Mucosa of stomach (tissue), 1 donor: ENCODE measurements at regions not wholly inside any gene's neighbourhood (a gene's known extent, or its start where the extent isn't known, plus 50 kb on each side); places are given as distances from the start of the nearest gene placed in this dataset.
"Not testable (repeated sequence)": the region's sequence is repeated elsewhere in the genome, so short reads cannot be mapped to it uniquely, and the experiment has no call there.

ENCODE experiments used
- H3K27me3 ChIP-seq: one replicate; pipeline ENCODE4 v1.7.0; 2013; ENCODE audit warnings: mild to moderate bottlenecking, low read length; ENCODE audit not compliant: control insufficient read depth, insufficient read depth
- H3K36me3 ChIP-seq: one replicate; pipeline ENCODE4 v1.7.0; 2013; ENCODE audit warnings: low read length; ENCODE audit not compliant: control insufficient read depth, insufficient read depth
- H3K4me1 ChIP-seq: one replicate; pipeline ENCODE4 v1.7.0; 2013; ENCODE audit warnings: mild to moderate bottlenecking, low read length; ENCODE audit not compliant: control insufficient read depth, insufficient read depth
- H3K4me3 ChIP-seq: one replicate; pipeline ENCODE4 v1.7.0; 2013; ENCODE audit warnings: low read length
- H3K9ac ChIP-seq: one replicate; pipeline ENCODE4 v1.7.0; 2013; ENCODE audit warnings: mild to moderate bottlenecking, low read length, moderate library complexity
- H3K9me3 ChIP-seq: one replicate; pipeline ENCODE4 v1.7.0; 2013; ENCODE audit warnings: mild to moderate bottlenecking, low read length, moderate library complexity; ENCODE audit not compliant: control insufficient read depth
- donor health status: Pancreatic carcinoma.

GRCh38 chr2:226283796-226284195 lies 515.8 kb downstream of the IRS1 start:
- H3K4me1 ChIP-seq = no peaks in the 10 kb centered on the region

GRCh38 chr2:226282151-226282550 lies 517.5 kb downstream of the IRS1 start:
- no peak overlapping the region for H3K4me3 ChIP-seq
- H3K9me3 ChIP-seq = no peaks in the 10 kb centered on the region
- H3K36me3 ChIP-seq = no peaks in the 10 kb centered on the region
- no peak overlapping the region for H3K9ac ChIP-seq
- H3K4me1 ChIP-seq = no peaks in the 10 kb centered on the region
- H3K27me3 ChIP-seq = no peaks in the 10 kb centered on the region

More at GRCh38 chr2:226283796-226284195, 515.8 kb downstream of the IRS1 start:
- H3K9me3 ChIP-seq = no peaks in the 10 kb centered on the region
- no peak overlapping the region for H3K9ac ChIP-seq
- no peak overlapping the region for H3K4me3 ChIP-seq
- H3K27me3 ChIP-seq = no peaks in the 10 kb centered on the region
- no peaks in the 10 kb centered on the region for H3K36me3 ChIP-seq

- H3K27me3 ChIP-seq, H3K9ac ChIP-seq, H3K4me3 ChIP-seq, H3K36me3 ChIP-seq, H3K4me1 ChIP-seq, H3K9me3 ChIP-seq: not testable (repeated sequence)
Observed at GRCh38 chr2:226280136-226280535, 519.5 kb downstream of the IRS1 start.

DNA sequence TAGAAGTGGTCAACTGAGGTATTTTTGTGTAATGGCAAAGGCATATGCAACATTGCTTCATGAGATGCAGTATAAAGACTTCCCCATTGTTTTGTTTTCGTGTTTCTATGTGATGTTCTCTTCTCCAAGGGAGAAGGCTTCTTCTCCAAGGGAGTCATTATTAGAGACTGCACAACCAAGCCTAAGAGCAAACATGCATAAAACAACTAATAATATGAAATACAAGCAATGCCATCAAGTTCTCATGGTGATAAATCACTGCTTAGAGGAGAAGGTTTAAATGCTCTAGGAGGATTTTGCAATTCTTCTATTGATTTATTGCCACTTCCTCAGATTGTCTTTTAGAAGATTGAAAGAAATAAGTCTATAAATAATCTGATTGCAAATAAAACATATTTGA lies 524.4 kb downstream of the IRS1 start:
- Histone ChIP-seq H3K27me3 (no peaks in the 10 kb centered on the region), H3K4me1 (no peaks in the 10 kb centered on the region), H3K4me3 (no peak overlapping the region), H3K9ac (no peak overlapping the region), H3K36me3 (no peaks in the 10 kb centered on the region), H3K9me3 (no peaks in the 10 kb centered on the region)

GRCh38 chr2:226274143-226274542 lies 525.5 kb downstream of the IRS1 start:
- no peaks in the 10 kb centered on the region for H3K36me3 ChIP-seq
- no peak overlapping the region for H3K9ac ChIP-seq
- no peaks in the 10 kb centered on the region for H3K9me3 ChIP-seq
- H3K4me3 ChIP-seq = no peak overlapping the region
- H3K27me3 ChIP-seq = no peaks in the 10 kb centered on the region
- H3K4me1 ChIP-seq = no peaks in the 10 kb centered on the region

DNA sequence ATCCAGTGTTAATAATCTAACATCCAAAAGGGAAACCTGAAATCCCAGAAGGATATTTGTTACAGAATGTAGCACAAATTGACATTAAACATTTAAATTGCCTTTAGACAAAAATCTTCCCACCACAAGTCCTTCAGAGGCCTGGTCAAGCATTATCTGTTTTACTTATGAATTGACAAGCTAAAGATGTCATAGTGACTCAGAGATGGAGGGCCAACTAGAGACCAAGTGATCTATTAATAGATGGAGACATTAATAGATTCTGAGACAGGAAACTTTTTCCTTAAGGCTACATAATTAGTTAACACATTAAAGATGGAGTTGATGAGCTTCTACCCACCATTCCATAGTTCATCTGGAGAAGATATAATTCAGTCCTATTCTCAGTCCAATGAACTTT lies 526.2 kb downstream of the IRS1 start:
- H3K4me3 ChIP-seq = no peak overlapping the region
- H3K36me3 ChIP-seq = no peaks in the 10 kb centered on the region
- no peaks in the 10 kb centered on the region for H3K9me3 ChIP-seq
- no peaks in the 10 kb centered on the region for H3K27me3 ChIP-seq
- no peak overlapping the region for H3K9ac ChIP-seq
- H3K4me1 ChIP-seq = no peaks in the 10 kb centered on the region

- Histone ChIP-seq H3K4me3 (no peak overlapping the region), H3K27me3 (no peaks in the 10 kb centered on the region)
Observed at GRCh38 chr2:226272435-226272834, 527.2 kb downstream of the IRS1 start.

DNA sequence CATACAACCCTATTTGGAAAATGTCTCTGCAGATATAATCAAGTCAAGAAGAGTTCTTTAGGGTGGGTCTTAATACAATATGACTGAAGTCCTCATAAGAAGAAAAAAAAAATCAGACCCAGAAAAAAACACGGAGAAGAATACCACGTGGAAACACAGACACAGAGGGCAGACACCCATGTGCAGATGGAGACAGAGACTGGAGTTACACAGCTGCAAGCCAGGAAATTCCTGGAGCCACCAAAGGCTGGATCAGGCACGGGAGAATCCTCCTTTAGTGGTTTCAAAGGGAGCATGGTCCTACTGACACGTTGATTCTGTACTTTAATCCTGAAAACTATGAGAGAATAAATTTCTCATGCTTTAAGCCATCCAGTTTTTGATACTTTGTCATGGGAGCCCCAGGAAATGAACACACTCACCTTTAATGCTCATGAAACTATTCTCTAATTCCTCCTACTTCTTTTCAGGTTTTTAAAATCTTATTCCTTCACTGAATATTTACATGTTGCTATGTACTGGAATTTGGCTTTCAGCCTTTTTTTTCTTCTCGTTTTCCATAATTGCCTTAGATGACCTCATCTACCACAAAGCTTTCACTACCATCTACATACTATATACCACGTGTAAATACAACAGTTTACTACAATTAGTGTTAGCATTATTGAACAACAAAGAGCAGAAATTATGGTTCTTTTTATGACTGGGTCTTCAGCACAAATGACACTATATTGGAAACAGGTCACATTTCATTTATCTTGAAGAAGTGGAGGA lies 529.1 kb downstream of the IRS1 start:
- no peaks in the 10 kb centered on the region for H3K9me3 ChIP-seq
- no peaks in the 10 kb centered on the region for H3K36me3 ChIP-seq
- H3K4me3 ChIP-seq = no peak overlapping the region
- no peaks in the 10 kb centered on the region for H3K4me1 ChIP-seq
- no peak overlapping the region for H3K9ac ChIP-seq
- H3K27me3 ChIP-seq = no peaks in the 10 kb centered on the region

More at GRCh38 chr2:226272435-226272834, 527.2 kb downstream of the IRS1 start:
- H3K4me1 ChIP-seq = no peaks in the 10 kb centered on the region
- no peaks in the 10 kb centered on the region for H3K36me3 ChIP-seq
- no peak overlapping the region for H3K9ac ChIP-seq
- H3K9me3 ChIP-seq = no peaks in the 10 kb centered on the region

DNA sequence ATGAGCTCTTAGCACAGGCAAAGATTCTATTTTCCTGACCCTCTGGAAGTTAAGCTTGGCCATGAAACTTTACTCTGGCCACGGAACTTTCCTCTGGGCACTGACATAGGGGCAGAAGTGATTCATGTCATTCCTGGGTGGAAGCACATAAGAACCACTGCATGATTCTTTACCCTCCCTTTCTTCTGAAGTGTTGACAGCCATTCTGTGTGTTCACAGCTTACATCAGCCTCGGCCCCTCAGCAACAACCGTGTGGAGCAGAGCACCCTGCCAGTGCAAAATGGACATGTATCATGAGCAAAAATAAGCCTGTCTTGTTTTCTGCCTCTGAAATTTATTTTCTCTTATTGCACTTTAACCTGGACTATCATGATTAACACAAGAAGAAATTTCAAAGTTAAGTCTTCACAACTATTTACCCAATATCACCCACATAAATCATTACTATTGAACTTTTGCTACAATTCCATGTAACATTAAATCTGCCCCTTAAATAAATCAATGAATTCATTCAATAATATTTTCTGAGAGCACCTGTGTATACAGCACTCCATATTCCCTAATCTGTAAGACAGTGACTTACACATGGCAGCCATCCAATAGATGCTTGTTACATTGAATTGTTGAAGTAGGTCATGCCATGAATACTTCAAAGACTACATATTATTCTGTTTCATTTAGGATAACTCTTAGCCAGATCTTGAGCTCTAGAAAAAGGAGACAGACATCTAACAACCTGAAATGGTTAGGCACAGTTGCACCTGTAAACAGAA lies 531.9 kb downstream of the IRS1 start:
- H3K4me3 ChIP-seq = no peak overlapping the region
- H3K27me3 ChIP-seq = no peaks in the 10 kb centered on the region
- no peaks in the 10 kb centered on the region for H3K36me3 ChIP-seq
- no peaks in the 10 kb centered on the region for H3K9me3 ChIP-seq
- H3K4me1 ChIP-seq = no peaks in the 10 kb centered on the region
- no peak overlapping the region for H3K9ac ChIP-seq

DNA sequence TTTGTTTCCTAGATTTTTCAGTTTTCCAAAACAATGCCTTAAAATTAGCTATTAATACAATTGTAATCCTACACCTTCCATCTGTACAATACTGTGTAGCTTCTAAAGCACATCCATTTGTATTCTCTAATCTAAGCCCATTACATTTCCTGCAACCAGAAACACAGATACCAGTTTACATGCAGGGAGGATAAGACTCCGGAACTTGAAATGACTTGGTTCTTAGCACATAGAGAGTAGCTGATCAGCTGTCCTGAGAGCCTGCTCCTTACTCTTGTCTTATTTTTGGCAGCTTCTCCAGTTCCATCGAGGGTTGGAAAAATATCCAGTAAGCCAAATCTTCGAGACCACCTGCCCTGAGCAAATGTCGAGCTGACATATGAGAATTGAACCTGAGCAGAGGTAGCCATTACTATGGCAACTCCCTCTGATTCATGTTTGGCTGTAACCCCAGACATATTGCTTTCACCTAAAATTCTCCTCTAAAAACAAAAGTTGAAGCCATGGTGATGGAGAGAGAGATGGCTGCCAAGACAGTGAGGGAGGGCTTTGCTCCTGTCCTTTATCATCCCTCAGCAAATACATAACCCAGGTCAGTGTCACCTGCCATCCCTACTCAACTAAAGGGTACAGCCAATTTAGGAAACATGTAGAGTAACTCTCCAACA lies 542.8 kb downstream of the IRS1 start:
- Histone ChIP-seq H3K9me3 (no peaks in the 10 kb centered on the region), H3K36me3 (no peaks in the 10 kb centered on the region), H3K4me3 (no peak overlapping the region), H3K4me1 (no peaks in the 10 kb centered on the region), H3K27me3 (no peaks in the 10 kb centered on the region), H3K9ac (no peak overlapping the region)

GRCh38 chr2:226256237-226256636 lies 543.4 kb downstream of the IRS1 start:
- no peaks in the 10 kb centered on the region for H3K9me3 ChIP-seq
- H3K4me1 ChIP-seq = no peaks in the 10 kb centered on the region
- H3K36me3 ChIP-seq = no peaks in the 10 kb centered on the region
- H3K27me3 ChIP-seq = no peaks in the 10 kb centered on the region
- no peak overlapping the region for H3K4me3 ChIP-seq
- no peak overlapping the region for H3K9ac ChIP-seq

- Histone ChIP-seq H3K36me3 (no peaks in the 10 kb centered on the region), H3K4me1 (peaks cover 7% of the 10 kb centered on the region), H3K9me3 (no peaks in the 10 kb centered on the region), H3K4me3 (no peak overlapping the region), H3K27me3 (no peaks in the 10 kb centered on the region), H3K9ac (no peak overlapping the region)
Observed at GRCh38 chr2:226251661-226252060, 548.0 kb downstream of the IRS1 start.
